ENCODE measurements at regions not wholly inside any gene's neighbourhood (a gene's known extent, or its start where the extent isn't known, plus 50 kb on each side); places are given as distances from the start of the nearest gene placed in this dataset.
"Not testable (repeated sequence)": the region's sequence is repeated elsewhere in the genome, so short reads cannot be mapped to it uniquely, and the experiment has no call there.

DNA sequence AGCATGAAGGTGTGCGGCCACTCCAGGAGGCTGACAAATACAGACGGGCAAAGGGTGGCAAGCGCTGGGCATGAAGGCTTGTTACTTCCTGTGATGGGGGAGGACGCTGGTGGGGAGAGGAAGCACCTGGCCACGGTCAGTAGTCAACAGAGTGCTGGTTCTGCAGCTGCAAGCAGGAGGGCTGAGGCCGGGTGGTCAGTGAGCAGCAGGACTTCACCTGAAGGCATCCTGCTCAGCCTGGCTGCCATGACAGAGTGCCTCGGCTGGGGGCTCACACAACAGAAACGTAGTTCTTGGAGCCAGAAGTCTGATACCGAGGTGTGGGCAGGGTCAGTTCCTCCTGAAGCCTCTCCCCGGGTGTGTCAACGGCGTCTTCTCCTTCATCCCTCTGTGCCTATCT is 118.6 kb upstream of the IRX4 start:
- ATAC-seq = no peak

DNA sequence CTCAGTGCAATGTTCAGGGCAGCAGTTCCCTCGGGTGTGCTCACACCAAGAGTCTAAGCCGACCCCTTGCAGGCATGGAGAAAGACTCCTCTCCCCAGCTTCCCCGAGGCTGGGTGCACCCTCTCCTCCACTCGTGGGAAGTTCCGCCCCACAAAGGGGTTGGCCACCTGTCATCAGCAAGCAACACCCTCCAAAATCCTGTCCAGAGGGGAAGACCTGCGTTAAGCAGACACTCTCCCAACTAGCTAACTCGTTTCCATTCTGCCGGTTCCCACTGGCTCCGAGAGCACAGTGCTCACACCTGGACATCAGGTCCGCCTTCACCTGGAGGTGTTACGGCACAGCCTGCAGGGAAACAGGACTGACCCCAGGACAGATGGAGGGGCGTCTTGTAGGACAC is 117.9 kb upstream of the IRX4 start:
- ATAC-seq = no peak

DNA sequence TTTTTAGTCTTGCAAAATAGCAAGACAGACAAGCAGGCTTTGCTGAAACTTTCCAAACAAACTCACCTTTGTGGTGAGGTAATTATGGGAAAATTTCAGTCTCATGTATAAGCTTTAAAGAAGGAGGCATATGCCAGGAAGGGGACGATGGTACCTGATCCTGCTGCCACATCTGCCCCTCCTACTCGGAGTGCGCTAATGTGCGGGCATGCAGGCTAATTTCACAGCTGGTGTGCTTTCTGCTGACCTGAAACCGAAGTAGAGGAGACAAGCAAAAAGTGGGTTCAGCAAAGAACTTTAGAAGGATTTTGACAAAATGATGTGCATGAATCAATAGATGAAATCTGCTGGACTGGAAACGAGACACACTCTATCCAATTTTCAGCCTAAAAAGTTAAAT is 117.1 kb upstream of the IRX4 start:
- no peak for ATAC-seq

DNA sequence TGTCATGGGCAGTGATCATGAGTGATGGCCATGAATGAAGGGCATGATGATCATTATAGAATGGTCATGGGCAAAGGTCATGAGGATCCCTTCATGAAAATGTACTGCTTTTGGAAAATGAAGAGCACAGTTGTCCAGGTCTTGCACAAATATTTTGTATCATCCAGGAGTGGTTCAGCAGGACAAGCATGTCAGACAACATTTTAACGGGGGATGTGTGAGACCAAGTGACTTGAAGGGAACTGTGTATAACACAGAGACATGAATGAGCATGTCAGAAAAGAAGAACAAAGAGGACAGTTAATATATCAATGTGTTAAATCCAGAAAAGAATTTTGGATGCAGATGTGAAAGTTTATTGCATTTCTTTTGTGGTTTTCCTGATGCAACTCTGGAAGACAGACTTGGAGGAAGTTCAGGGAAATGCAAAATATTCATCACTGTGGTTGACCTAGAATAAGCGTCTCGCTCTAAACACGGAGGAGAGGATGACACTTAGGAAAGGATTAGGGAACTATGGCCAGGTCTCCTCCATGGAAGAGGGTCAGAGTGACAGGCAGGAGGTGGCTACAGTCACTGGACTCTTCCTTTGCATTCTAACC is 116.1 kb upstream of the IRX4 start:
- ATAC-seq = peak; percentile 31

DNA sequence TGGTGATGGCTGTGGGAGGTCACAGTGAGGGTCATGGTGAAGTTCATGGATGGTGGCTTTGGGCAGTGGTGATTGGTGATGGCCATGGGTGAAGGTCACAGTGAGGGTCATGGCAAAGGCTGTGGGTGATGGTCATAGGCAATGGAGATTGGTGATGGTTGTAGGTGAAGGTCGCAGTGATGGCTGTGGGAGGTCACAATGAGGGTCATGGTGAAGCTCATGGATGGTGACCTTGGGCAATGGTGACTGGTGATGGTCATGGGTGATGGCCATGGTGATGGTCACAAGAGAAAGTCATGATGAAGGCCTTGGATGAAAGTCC is 115.6 kb upstream of the IRX4 start:
- no peak for ATAC-seq

DNA sequence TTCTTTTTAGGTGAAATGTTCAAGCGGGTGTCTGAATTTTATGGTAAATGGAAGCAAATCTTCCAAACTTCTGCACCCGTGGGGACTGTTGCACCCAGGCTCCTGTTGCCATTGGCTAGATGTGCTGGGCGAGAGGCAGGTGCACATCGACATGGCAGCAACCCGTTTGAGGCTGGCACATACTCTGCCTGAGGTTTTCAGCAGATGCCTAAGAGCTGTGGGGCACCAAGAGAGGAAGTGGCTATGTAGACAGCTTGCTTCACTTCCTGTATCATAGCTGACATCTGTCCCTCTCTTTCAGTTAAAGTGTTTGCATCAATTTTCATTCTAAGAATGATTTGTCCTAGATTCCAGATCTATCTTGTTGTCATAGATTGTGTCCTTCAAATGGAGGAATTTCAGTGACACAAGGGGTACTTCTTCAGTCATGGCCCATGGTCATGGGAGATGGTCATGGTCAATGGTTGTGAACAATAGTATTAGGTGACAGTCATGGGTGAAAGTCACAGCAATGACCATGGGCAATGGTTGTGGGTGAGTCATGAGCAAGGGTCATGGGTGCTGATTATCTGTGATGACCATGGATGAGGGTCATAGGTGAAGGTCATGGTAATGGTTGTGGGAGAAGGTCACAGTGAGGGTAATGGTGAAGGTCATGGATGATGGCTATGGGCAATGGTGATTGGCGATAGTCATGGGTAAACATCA is 115.1 kb upstream of the IRX4 start:
- ATAC-seq = no peak

DNA sequence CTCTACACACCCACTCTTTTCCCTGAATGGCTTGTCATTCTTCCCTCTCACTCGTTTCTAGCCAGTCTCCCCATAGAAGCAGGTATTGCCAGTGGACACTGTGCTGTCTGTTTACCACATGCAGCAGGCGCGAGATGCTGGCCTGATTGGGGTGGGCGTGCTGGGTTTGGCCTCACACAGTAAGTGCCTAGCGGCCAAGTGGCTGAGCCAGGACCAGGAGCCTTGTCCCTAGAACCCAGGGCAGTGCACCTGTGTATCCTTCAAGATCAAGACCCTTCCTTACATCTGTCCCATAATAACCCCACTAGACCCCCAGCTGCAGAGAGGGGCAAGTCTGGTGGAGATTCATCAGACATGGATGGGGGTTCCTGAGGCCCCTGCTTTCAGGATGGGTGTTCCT is 112.8 kb upstream of the IRX4 start:
- no peak for ATAC-seq

DNA sequence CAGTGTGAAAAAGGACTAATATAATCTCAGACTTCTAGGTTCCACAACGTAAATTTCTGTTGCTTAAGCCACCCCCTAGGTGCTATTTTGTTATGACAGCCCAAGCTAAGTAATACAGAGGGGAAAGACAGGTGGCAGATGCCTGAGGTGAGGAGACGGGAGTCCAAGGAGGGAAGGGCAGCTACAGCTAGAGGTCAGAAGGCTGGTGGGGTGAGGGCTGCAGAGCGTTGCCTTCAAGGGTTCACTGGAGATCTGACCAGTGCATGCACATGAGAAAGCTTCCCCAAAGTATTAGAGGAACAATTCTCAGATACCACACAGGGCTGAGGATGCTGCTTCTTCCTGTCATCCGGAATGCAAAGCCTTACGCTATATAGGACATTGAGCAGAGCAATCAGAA is 104.7 kb upstream of the IRX4 start:
- ATAC-seq = no peak

DNA sequence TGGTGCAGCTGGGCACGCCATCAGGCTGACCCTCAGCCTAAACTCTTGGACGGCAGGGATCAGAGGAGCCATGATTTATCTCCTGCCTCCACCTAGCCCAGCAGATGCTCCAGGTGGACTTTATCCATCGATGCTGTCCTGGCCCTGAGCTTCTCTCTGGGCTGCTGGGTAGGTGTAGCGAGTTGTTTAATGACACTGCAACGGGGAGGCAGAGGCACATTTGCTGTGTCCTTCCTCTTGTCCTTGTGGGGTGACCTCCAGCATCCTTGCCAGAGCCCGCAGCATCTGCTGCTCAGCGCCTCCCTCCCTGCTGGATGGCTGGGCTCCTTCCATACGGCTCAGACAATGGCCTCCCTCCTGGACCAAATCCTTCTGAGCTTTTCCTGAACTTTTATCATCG is 103.1 kb upstream of the IRX4 start:
- no peak for ATAC-seq

DNA sequence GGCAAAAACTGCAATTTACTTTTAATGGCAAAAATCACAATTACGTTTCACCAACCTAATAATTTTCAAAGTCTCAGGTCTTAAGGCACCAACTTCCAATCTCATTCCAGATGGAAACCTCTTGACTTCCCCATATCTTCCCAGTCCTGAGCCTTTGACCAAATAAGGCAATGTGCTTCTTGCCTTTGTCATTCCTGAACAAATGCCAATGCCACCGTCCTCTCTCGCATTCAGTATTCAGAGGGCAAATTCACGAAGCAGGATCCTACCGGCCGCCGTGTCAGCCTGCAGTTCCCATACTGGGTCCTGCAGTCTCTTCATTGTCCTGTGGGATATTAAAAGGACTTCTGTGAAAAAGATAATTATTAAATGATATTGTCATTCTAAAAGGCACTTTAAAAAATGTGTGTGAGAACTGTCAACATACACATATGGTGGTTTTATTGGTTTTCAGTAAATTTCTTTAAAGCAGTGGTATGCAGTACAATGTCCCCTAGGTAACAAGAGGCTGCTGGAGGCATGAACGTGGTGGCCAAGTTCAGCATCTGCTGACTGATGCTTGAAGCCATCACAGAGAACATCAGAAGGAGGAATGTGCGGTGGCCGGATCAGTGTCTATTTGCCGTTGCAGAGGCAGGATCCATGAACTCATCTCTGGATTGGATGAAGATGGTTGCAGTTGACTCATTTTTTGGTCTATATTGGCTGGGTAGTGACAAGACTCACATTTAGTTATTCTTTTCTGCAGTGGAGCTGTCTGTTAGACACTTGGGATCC is 101.4 kb upstream of the IRX4 start:
- ATAC-seq = no peak

DNA sequence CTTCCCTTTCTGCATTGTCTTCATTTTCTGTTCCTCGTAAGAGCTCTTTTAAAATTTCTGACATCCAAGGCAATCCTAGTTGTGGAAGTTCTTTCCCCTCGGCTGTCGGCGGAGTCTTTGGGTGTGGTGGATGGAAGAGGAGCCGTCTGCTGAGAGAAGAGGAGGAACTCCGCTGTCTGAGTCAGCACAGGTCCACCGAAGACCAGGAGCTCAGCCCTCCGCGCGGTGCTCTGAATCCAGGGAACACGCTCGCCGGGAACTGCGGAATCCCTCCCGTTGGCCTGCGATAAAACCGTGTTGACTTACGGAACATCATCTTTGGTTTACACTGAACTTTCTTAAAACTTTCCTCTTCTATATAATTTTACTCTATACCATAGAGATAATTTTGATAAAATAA is 100.7 kb upstream of the IRX4 start:
- no peak for ATAC-seq

DNA sequence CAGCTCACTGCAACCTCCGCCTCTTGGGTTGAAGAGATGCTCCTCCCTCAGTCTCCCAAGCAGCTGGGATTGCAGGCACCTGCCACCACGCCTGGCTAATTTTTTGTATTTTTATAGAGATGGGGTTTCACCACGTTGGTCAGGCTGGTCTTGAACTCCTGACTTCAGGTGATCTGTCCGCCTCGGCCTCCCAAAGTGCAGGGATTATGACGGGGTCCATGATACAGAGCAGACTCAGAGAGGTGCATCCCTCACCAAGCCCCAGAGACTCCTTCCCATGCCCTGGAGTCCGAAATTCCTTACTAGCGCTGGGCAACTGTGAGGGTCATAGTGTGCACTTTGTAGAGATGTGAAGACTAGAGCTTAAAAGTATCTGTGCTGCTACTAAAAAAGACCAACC is 99.8 kb upstream of the IRX4 start:
- ATAC-seq = not testable (repeated sequence)

DNA sequence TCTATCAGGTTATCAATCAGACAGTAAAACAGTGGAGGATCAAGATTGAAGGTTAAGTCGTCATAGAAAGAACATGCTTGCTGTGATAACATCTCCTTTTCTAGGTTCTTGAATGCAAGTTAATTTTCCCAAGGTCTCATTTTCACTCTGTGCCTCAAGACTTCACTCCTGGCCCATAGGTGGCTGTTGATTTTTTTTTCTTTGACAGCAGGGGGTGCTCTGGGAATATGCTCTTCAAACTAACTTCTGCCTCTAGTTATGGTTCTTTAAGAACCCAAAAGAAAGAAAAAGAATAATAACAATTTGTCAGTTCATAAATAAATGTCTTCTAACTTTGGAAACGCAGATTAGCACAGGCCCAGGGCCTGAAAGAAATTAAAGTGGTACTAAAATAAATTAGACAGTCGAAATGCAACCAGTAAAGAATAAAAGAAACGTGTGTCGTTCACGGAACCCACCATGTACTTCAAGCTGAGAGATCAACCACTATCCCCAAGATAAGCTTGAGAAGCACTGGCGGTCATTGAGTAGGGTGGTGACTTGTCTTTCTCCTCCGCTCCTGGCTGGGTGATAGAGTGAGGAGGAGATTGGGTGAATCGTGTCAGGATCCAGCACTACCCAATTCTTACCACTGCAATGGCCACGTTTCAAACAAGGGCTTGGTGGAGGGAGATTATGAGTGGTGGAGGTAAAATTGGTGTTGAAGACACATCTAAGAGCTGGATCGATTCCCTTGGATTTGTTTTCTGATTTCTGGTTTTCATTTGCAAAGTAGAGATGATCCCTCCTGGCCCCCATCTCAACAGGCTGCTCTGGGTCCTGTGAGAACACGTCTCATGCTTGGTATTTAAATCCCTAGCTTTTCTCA is 93.4 kb upstream of the IRX4 start:
- no peak for ATAC-seq

DNA sequence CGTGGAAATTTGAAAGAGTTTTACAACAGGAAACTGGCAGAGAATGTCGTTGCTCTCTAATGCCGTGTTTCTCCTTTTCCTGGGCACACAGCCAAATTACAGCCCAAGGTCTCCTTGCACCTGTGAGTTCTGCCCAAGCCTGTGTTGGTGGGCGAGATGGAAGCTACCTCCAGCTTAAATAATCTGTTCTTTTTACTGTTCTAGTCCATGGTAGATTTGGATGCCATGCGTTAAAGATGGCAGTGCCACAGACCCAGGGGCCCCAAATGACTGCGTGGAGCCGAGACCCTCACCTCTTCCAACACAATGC is 92.6 kb upstream of the IRX4 start:
- peak; percentile 40 for ATAC-seq

DNA sequence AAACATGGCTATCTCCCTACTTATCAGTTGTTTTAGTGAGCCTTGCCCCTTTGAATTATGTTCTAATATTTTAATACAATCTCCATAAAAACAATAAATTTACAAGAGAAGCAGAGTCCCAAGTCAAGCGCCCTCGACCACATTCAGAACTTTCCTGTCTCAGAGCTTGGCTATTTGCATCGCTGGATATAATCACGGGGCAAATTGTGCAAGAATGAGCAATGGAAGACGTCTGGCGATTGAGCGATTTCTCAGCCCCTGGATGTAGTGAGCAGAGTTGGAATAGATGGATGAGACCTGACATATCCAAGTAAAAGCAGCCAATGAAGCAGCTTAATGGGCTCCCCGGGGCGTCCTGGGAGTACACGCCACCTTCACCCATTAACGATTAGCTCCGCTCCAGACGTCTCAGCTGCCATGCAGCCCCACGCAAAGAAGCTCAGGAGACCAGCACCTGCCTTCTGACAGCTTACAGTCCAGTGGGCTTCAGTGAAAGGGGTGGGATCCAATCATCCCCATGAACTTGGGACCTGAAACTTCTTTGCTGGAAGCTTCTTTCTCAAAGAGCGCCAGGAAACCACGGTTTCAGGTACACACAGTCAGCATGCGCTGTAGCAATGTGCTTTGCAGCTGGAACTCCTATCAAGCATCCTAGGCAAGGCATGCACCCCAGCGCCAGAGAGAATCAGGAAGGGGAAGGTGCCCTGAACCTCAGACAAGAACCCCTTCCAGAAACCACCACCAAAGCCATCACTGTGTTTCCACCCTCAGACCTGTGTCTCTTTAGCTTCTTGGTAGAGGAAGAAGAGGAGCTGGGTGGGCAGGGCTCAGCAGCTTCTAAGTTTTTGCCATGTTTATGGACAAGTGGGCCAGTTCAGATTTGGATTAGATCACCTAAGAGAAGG is 92.0 kb upstream of the IRX4 start:
- peak; percentile 37 for ATAC-seq

DNA sequence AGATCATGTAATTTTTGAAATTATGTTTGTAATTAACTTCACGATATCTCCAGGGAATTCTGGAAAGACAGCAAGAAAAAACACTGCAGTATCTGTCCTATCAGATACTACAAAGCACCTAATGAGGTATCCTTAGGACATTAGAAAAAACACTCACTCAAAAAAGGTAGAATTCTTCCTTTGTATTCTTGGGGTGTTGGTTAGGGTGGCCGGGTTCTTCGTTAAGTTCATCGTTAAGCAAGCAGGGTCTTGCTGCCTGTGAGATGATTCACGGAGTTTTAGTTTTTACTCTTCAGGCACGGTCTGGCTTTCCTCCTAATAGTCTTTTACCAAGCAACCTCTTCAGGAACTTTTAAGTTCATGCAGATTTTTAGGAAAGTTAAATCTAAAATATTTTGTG is 91.4 kb upstream of the IRX4 start:
- ATAC-seq = peak; percentile 65

DNA sequence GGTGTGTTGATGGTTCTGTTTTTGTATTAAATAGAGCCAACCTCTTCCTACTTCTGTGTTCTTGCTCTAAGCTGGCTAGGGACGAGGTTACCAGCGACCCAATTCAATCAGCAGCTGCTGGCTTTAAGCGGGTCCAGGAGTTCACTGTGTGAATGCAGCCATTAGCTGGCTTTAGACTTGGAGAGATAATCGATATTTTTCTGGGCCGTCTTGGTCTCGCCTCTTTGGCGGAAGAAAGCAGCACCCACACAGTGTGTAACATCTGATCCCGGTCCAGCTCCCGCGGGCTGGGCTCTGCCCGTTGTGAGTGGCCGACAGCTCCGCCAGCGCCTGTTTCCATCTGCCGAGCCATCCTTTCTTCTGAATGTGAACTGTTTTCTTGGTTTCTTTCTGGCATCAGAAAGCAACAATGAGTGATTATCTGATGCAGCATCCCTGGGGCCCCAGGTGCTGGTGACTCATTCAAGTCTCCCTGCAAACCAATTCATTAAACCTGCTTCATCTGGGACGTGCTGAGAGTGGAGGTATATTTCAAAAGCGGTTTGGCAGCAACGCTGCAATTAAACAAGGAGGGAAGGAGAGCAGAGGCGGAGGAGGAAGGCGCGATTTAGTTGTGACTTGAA is 90.8 kb upstream of the IRX4 start:
- ATAC-seq = peak; percentile 95

DNA sequence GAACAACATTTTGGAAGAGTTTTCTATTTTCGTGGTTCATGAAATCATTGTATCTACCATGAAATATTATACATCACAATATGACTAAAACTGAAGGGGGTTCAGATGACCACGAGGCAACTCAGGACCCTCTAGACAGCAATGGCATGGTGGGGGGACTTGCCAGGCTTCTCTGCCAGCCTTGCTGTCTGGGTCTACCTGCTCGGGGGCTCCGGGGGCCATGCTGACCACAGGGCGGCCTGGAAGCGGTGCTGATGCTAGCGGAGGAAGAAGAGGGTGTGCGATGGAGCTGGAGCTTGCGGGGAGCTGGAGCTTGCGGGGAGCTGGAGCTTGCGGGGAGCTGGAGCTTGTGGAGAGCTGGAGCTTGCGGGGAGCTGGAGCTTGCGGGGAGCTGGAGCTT is 89.2 kb upstream of the IRX4 start:
- ATAC-seq = no peak

DNA sequence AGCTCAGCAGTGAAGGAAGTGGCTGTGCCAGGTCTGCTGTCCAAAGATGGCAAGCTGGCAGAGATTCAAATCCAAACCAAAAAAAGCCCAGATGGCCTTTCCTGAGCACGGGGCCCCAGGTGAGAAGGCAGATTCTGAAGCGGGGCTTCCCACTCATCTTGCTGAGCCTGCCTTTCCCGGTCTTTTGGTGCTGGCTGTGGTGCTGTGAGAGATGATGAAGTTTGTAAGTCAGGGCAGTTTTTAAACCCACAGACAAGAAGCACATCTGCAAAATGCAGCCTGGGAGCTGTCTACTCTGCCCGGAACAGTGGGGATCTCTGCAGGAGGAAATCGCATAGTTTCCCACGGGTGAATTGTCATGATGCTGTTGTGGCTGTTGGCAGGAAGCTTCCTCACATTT is 85.0 kb upstream of the IRX4 start:
- no peak for ATAC-seq

DNA sequence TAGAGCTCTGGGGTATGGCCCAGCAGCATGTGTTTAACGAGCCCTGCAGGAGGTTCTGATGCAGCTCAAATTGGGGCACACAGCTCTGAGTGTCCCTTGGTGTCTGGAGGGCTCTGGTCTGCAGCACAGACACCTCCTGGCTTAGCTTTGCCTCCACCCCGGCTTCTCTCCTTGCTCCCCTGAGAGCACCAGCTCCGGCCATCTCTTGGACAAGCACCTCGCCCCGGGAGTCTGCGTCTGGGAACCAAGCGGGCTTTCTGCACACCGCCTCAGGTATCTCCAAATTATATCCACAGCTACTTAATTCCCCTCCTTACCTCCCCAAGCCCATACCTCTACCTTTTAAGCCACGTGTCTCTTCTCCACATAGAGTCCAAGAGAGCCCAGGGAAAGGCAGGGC is 83.7 kb upstream of the IRX4 start:
- no peak for ATAC-seq

DNA sequence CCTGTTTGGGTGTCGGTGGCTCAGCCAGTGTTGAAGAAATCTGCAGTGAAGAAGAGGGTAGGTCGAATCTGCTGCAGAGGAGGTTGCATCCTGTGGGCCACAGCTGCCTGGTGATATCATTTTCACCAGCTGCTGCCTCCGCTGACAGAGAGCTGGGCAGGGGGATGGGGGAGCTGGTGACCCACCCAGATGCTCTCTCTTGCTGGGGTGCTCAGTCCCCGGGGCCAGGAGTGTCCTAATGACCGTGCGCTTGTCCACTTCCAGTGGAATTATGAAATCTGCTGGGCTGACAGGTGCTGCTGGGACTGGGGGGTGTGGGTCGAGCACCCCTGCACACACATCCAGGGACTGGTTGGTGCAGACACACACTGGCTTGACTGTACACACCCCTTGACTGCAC is 83.2 kb upstream of the IRX4 start:
- no peak for ATAC-seq

DNA sequence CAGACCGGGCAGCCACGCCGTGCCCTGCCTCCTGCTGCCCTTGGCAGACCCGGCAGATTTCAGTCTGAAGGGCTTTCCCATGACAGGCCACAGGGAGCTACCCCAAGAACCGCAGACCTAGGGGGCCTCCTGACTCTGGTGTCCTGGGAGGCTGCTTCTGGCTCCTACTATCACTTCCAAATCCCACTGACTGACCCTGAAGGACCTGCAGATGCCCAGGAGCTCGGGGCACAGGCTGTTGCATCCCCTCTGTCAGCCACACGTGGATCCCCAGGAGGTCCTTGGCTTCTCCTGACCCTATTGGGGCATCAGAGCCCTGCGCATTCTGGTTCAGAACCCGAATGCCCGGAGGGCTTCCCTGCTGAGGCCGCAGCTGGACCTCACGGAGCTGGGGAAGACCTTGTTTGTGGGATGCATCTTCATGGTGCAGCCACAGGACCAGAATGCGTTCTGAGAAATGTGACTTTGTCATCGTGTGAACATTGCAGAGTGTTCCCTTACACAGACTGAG is 81.3 kb upstream of the IRX4 start:
- ATAC-seq = no peak
